GM13977 (cell line): ENCODE measurements at regions not wholly inside any gene's neighbourhood (a gene's known extent, or its start where the extent isn't known, plus 50 kb on each side); places are given as distances from the start of the nearest gene placed in this dataset.
"Not testable (repeated sequence)": the region's sequence is repeated elsewhere in the genome, so short reads cannot be mapped to it uniquely, and the experiment has no call there.

Experiments used
- DNase-seq: peaks from one replicate; pipeline ENCODE4 v3.0.0; 2012; ENCODE audit warnings: low spot score
- CTCF ChIP-seq: IDR thresholded peaks from 2 replicates; pipeline ENCODE4 v1.5.1; 2012; ENCODE audit warnings: mild to moderate bottlenecking, control low read depth; ENCODE audit not compliant: insufficient read depth; ENCODE audit errors: extremely low read depth, missing control alignments
- in situ Hi-C: fragments of 300-500 bp; cut with MboI; formaldehyde crosslinking; loops from one replicate; pipeline ENCODE4 v1.12.0; 2022; ENCODE audit warnings: low sequenced_read_pairs, low pct_unique_long_range_greater_than_20kb, mixed read lengths, inconsistent platforms; ENCODE audit not compliant: unreplicated experiment

GRCh38 chr7:29639886-29640595 lies 76.4 kb downstream of the PRR15 start:
- in situ Hi-C loops, result no loop called here
- DNase-seq, result no peak
- TF ChIP-seq CTCF, result no peak

GRCh38 chr7:29641651-29642050 lies 78.0 kb downstream of the PRR15 start:
- in situ Hi-C loops, result no loop called here

GRCh38 chr7:29642494-29643155 lies 79.0 kb downstream of the PRR15 start:
- in situ Hi-C loops, result no loop called here
- no peak for TF ChIP-seq CTCF
- DNase-seq, result no peak

More at GRCh38 chr7:29641651-29642050, 78.0 kb downstream of the PRR15 start:
- DNase-seq, result no peak
- TF ChIP-seq CTCF, result no peak

GRCh38 chr7:29646116-29646515 lies 82.5 kb downstream of the PRR15 start:
- in situ Hi-C loops, DNase-seq: not testable (repeated sequence)

- in situ Hi-C loops, result no loop called here
- no peak for DNase-seq
- TF ChIP-seq CTCF, result no peak
Observed at GRCh38 chr7:29647020-29647654, 83.5 kb downstream of the PRR15 start.

GRCh38 chr7:29647691-29648210 lies 84.1 kb downstream of the PRR15 start:
- DNase-seq, in situ Hi-C loops: not testable (repeated sequence)

GRCh38 chr7:29649028-29649716 lies 85.5 kb downstream of the PRR15 start:
- no peak for DNase-seq
- no peak for TF ChIP-seq CTCF
- in situ Hi-C loops, result no loop called here
